ENCODE measurements at regions not wholly inside any gene's neighbourhood (a gene's known extent, or its start where the extent isn't known, plus 50 kb on each side); places are given as distances from the start of the nearest gene placed in this dataset.

- Histone ChIP-seq H3F3A (ENCODE audit: insufficient read depth) (no peaks in the 10 kb centered on the region), H3K9me2 (replicated peaks; ENCODE audit: insufficient read depth, low read length) (no peaks in the 10 kb centered on the region), H3K9ac (ENCODE audit: low read length) (no peak overlapping the region), H3K4me3 (ENCODE audit: insufficient read depth, low read length, poor library complexity, severe bottlenecking) (no peak overlapping the region), H2AFZ (ENCODE audit: low read depth, low read length, severe bottlenecking) (no peak overlapping the region), H3K4me2 (ENCODE audit: low read depth, low read length, poor library complexity, severe bottlenecking) (no peak overlapping the region), H3K79me2 (ENCODE audit: insufficient read depth, low read length) (no peaks in the 10 kb centered on the region), H4K20me1 (ENCODE audit: low read depth, low read length) (no peaks in the 10 kb centered on the region), H3K36me3 (ENCODE audit: low read length) (no peaks in the 10 kb centered on the region), H3K27me3 (ENCODE audit: low read length) (no peaks in the 10 kb centered on the region), H3K27ac (ENCODE audit: low read depth, low read length) (no peak overlapping the region), H3K9me3 (ENCODE audit: insufficient read depth, low read length) (no peaks in the 10 kb centered on the region)
- TF ChIP-seq CTCF (IDR thresholded peaks at IDR 0.05; ENCODE audit: insufficient read depth, low read length, poor library complexity, severe bottlenecking) (no peak), EZH2phosphoT487 (conservative IDR thresholded peaks at IDR 0.05; ENCODE audit: low read length) (no peak)
Observed at GRCh38 chr3:99111235-99111634, 209.7 kb upstream of the DCBLD2 start.

GRCh38 chr3:99110401-99110800, 208.9 kb upstream of the DCBLD2 start:
- Histone ChIP-seq H3K4me3 (ENCODE audit: insufficient read depth, low read length, poor library complexity, severe bottlenecking) (no peak overlapping the region), H3K79me2 (ENCODE audit: insufficient read depth, low read length) (no peaks in the 10 kb centered on the region), H2AFZ (ENCODE audit: low read depth, low read length, severe bottlenecking) (no peak overlapping the region), H3K9me3 (ENCODE audit: insufficient read depth, low read length) (no peaks in the 10 kb centered on the region), H4K20me1 (ENCODE audit: low read depth, low read length) (no peaks in the 10 kb centered on the region), H3K9me2 (replicated peaks; ENCODE audit: insufficient read depth, low read length) (no peaks in the 10 kb centered on the region), H3K36me3 (ENCODE audit: low read length) (no peaks in the 10 kb centered on the region), H3K27ac (ENCODE audit: low read depth, low read length) (no peak overlapping the region), H3K4me2 (ENCODE audit: low read depth, low read length, poor library complexity, severe bottlenecking) (no peak overlapping the region), H3K9ac (ENCODE audit: low read length) (no peak overlapping the region), H3K27me3 (ENCODE audit: low read length) (no peaks in the 10 kb centered on the region), H3F3A (ENCODE audit: insufficient read depth) (no peaks in the 10 kb centered on the region)
- TF ChIP-seq EZH2phosphoT487 (conservative IDR thresholded peaks at IDR 0.05; ENCODE audit: low read length) (no peak), CTCF (IDR thresholded peaks at IDR 0.05; ENCODE audit: insufficient read depth, low read length, poor library complexity, severe bottlenecking) (no peak)

GRCh38 chr3:99108508-99108907, 207.0 kb upstream of the DCBLD2 start:
- Histone ChIP-seq H3K4me3 (ENCODE audit: insufficient read depth, low read length, poor library complexity, severe bottlenecking) (no peak overlapping the region), H3K27ac (ENCODE audit: low read depth, low read length) (no peak overlapping the region), H3K27me3 (ENCODE audit: low read length) (no peaks in the 10 kb centered on the region), H3K79me2 (ENCODE audit: insufficient read depth, low read length) (no peaks in the 10 kb centered on the region), H3K9me3 (ENCODE audit: insufficient read depth, low read length) (peaks cover 3% of the 10 kb centered on the region; the same call in 1 of the 2 replicates), H3K36me3 (ENCODE audit: low read length) (no peaks in the 10 kb centered on the region), H3K9ac (ENCODE audit: low read length) (no peak overlapping the region), H3K4me2 (ENCODE audit: low read depth, low read length, poor library complexity, severe bottlenecking) (no peak overlapping the region), H3F3A (ENCODE audit: insufficient read depth) (no peaks in the 10 kb centered on the region), H3K9me2 (replicated peaks; ENCODE audit: insufficient read depth, low read length) (no peaks in the 10 kb centered on the region), H4K20me1 (ENCODE audit: low read depth, low read length) (no peaks in the 10 kb centered on the region), H2AFZ (ENCODE audit: low read depth, low read length, severe bottlenecking) (no peak overlapping the region)
- no peak for TF ChIP-seq EZH2phosphoT487 (conservative IDR thresholded peaks at IDR 0.05; ENCODE audit: low read length)

- Histone ChIP-seq H4K20me1 (ENCODE audit: low read depth, low read length) (no peaks in the 10 kb centered on the region), H3F3A (ENCODE audit: insufficient read depth) (no peaks in the 10 kb centered on the region), H3K27ac (ENCODE audit: low read depth, low read length) (no peak overlapping the region), H3K36me3 (ENCODE audit: low read length) (no peaks in the 10 kb centered on the region), H3K4me2 (ENCODE audit: low read depth, low read length, poor library complexity, severe bottlenecking) (no peak overlapping the region), H3K79me2 (ENCODE audit: insufficient read depth, low read length) (no peaks in the 10 kb centered on the region), H3K9ac (ENCODE audit: low read length) (no peak overlapping the region), H3K9me2 (replicated peaks; ENCODE audit: insufficient read depth, low read length) (no peaks in the 10 kb centered on the region), H3K9me3 (ENCODE audit: insufficient read depth, low read length) (no peaks in the 10 kb centered on the region), H3K4me3 (ENCODE audit: insufficient read depth, low read length, poor library complexity, severe bottlenecking) (no peak overlapping the region), H2AFZ (ENCODE audit: low read depth, low read length, severe bottlenecking) (no peak overlapping the region), H3K27me3 (ENCODE audit: low read length) (no peaks in the 10 kb centered on the region)
- TF ChIP-seq CTCF (IDR thresholded peaks at IDR 0.05; ENCODE audit: insufficient read depth, low read length, poor library complexity, severe bottlenecking) (no peak), EZH2phosphoT487 (conservative IDR thresholded peaks at IDR 0.05; ENCODE audit: low read length) (no peak)
Observed at GRCh38 chr3:99094606-99095005, 193.1 kb upstream of the DCBLD2 start.

Measured in SU-DHL-6 (cell line).